CD14-positive monocyte (primary cell): ENCODE measurements at regions not wholly inside any gene's neighbourhood (a gene's known extent, or its start where the extent isn't known, plus 50 kb on each side); places are given as distances from the start of the nearest gene placed in this dataset.
"Not testable (repeated sequence)": the region's sequence is repeated elsewhere in the genome, so short reads cannot be mapped to it uniquely, and the experiment has no call there.

ENCODE experiments used
- DNase-seq, 3 donors: peaks; one replicate each; pipeline ENCODE4 v3.0.0-alpha.2; 2011 to 2022
- H2AFZ ChIP-seq: 2 replicates; pipeline ENCODE4 v1.6.0; 2012; ENCODE audit warnings: mild to moderate bottlenecking, low read depth, low read length, inconsistent platforms; ENCODE audit not compliant: insufficient read depth, poor library complexity, severe bottlenecking
- H3K27ac ChIP-seq, 2 donors: 1 replicate in 1 of 2; 2 replicates in 1 of 2; pipeline ENCODE4 v1.5.1; 2012 to 2013; ENCODE audit warnings: low read length in 2 of 2, control low read depth in 1 of 2, inconsistent platforms in 1 of 2, low read depth in 1 of 2, mild to moderate bottlenecking in 1 of 2
- H3K27me3 ChIP-seq, 2 donors: one replicate each; pipeline versions ENCODE4 v1.6.0 to v1.6.1; 2011 to 2013; ENCODE audit warnings: low read length in 2 of 2; ENCODE audit not compliant: control insufficient read depth in 2 of 2, insufficient read depth in 2 of 2
- H3K36me3 ChIP-seq, 2 donors: replicated peaks in 1 of 2; 1 replicate in 1 of 2; 2 replicates in 1 of 2; pipeline versions ENCODE4 v1.5.1 to v1.6.1; 2012 to 2013; ENCODE audit warnings: low read length in 2 of 2, control low read depth in 1 of 2, inconsistent platforms in 1 of 2, mild to moderate bottlenecking in 1 of 2; ENCODE audit not compliant: insufficient read depth in 2 of 2, control insufficient read depth in 1 of 2
- H3K4me1 ChIP-seq, 2 donors: 1 replicate in 1 of 2; 2 replicates in 1 of 2; pipeline versions ENCODE4 v1.5.1 to v1.6.1; 2012 to 2013; ENCODE audit warnings: low read length in 2 of 2, control low read depth in 1 of 2, inconsistent platforms in 1 of 2, mild to moderate bottlenecking in 1 of 2, moderate library complexity in 1 of 2; ENCODE audit not compliant: insufficient read depth in 2 of 2, control insufficient read depth in 1 of 2
- H3K4me2 ChIP-seq: replicated peaks from 2 replicates; pipeline ENCODE3; 2012; ENCODE audit warnings: low read length, moderate library complexity, mild to moderate bottlenecking; ENCODE audit not compliant: poor library complexity, severe bottlenecking; ENCODE audit errors: extremely low read depth
- H3K4me3 ChIP-seq, 3 experiments: fragments of 200-600 bp in 1 of 3; sonication (generic) in 1 of 3; replicated peaks in 1 of 3; 1 replicate in 2 of 3; 2 replicates in 1 of 3; pipeline ENCODE4 v1.5.1; 2011 to 2013; ENCODE audit warnings: low read length in 3 of 3, mild to moderate bottlenecking in 3 of 3, control low read depth in 2 of 3, low read depth in 2 of 3, inconsistent platforms in 1 of 3, moderate library complexity in 1 of 3
- H3K79me2 ChIP-seq: 2 replicates; pipeline ENCODE4 v1.6.0; 2012; ENCODE audit warnings: mild to moderate bottlenecking, control low read depth, inconsistent platforms, low read length, moderate library complexity; ENCODE audit not compliant: insufficient read depth
- H3K9ac ChIP-seq: 2 replicates; pipeline ENCODE4 v1.6.0; 2017; ENCODE audit warnings: low read length, mild to moderate bottlenecking; ENCODE audit not compliant: insufficient read depth, poor library complexity, severe bottlenecking
- H3K9me3 ChIP-seq, 2 donors: replicated peaks in 1 of 2; 1 replicate in 1 of 2; 2 replicates in 1 of 2; pipeline versions ENCODE4 v1.5.1 to v1.6.1; 2012 to 2013; ENCODE audit warnings: low read length in 2 of 2, control low read depth in 1 of 2; ENCODE audit not compliant: control insufficient read depth in 1 of 2, insufficient read depth in 1 of 2
- H4K20me1 ChIP-seq: 2 replicates; pipeline ENCODE4 v1.6.0; 2012; ENCODE audit warnings: mild to moderate bottlenecking, low read length, control low read depth, moderate library complexity; ENCODE audit not compliant: insufficient read depth
- H3K27ac Mint-ChIP-seq, 7 donors: one replicate each; pipeline ENCODE4 v1.8.0; 2020; ENCODE audit warnings: mild to moderate bottlenecking in 7 of 7, mixed read lengths in 7 of 7, moderate library complexity in 6 of 7, inconsistent platforms in 2 of 7
- H3K27me3 Mint-ChIP-seq, 3 donors: one replicate each; pipeline ENCODE4 v1.8.0; 2021 to 2022; ENCODE audit warnings: low read depth in 3 of 3, mild to moderate bottlenecking in 3 of 3, mixed read lengths in 3 of 3, moderate library complexity in 3 of 3, inconsistent platforms in 1 of 3
- H3K36me3 Mint-ChIP-seq, 2 donors: one replicate each; pipeline ENCODE4 v1.8.0; 2020; ENCODE audit warnings: mixed read lengths in 2 of 2, inconsistent platforms in 1 of 2, mild to moderate bottlenecking in 1 of 2
- H3K4me1 Mint-ChIP-seq: one replicate; pipeline ENCODE4 v1.8.0; 2020; ENCODE audit warnings: mild to moderate bottlenecking, mixed read lengths
- H3K4me3 Mint-ChIP-seq, 2 donors: one replicate each; pipeline ENCODE4 v1.8.0; 2020; ENCODE audit warnings: mild to moderate bottlenecking in 2 of 2, mixed read lengths in 2 of 2, moderate library complexity in 1 of 2
- H3K9me3 Mint-ChIP-seq, 7 donors: one replicate each; pipeline ENCODE4 v1.8.0; 2020 to 2022; ENCODE audit warnings: mixed read lengths in 7 of 7, mild to moderate bottlenecking in 6 of 7, moderate library complexity in 6 of 7, inconsistent platforms in 2 of 7
- whole genome bisulfite sequencing: methylation state at CpG from one replicate; pipeline ENCODE4 v1.1.5; 2013; ENCODE audit warnings: missing lambda C conversion rate; ENCODE audit not compliant: insufficient coverage; 5-methylcytosine and 5-hydroxymethylcytosine counted together
- intact Hi-C, 2 donors: fragments of 100-400 bp; cut with micrococcal nuclease; formaldehyde crosslinking; loops; one replicate each; pipeline versions ENCODE4 v1.15.0 to v1.15.1; 2023
- TF ChIP-seq, protein P1 (sequence below): fragments of 200-600 bp; IDR thresholded peaks from one replicate; pipeline ENCODE4 v1.8.0; 2022; ENCODE audit warnings: antibody characterized with exemption, mild to moderate bottlenecking

DNA sequence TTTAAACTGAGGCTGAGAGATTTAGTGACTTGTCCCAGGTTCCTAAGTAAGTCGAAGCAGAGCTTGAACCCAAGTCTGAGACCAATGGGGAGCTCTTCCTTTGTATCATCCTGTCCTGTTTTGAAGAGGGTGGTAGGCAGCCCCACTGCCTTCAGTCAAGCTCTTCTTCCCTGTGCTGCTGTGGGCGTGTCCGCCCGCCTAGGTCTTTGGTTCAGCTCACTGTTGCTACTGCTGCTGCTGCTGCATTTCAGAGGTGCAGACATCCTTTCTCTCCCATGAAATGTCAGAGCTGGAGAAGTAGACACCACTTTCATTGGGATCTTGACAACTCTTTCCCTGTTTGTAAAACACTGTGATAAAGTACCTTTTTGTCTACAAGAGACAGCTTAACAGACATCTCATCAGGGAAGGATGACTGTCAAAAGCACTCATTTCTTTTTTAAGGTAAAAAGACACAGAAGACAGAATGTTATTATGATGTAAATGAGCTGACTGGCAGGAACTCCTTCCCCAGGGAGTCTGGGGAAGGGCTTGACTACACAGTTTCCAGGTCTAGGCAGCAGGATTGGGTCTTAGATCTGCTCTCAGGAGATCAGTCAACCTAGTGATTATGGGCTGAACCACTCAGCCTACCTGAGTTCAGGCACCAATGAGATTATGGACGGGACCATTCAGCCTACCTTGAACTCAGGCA, 91.7 kb upstream of the TRIB2 start:
- DNase-seq = no peak
- 79% methylated on average over 2 of the region's 5 CpGs for WGBS
- no peaks in the 10 kb centered on the region for H3K36me3 Mint-ChIP-seq
- H4K20me1 ChIP-seq = no peaks in the 10 kb centered on the region
- H3K4me3 ChIP-seq = no peak overlapping the region
- no peak overlapping the region for H3K9ac ChIP-seq
- H3K4me1 Mint-ChIP-seq = peaks cover 5% of the 10 kb centered on the region
- no peak overlapping the region for H3K27ac Mint-ChIP-seq
- H3K27ac ChIP-seq = no peak overlapping the region
- no peaks in the 10 kb centered on the region for H3K9me3 ChIP-seq
- no peaks in the 10 kb centered on the region for H3K36me3 ChIP-seq
- H3K27me3 Mint-ChIP-seq = peaks cover 8 to 15% (median 10%) of the 10 kb centered on the region in 3 donors
- H3K4me2 ChIP-seq = no peak overlapping the region
- no peaks in the 10 kb centered on the region for H3K79me2 ChIP-seq
- TF ChIP-seq, protein P1, sequence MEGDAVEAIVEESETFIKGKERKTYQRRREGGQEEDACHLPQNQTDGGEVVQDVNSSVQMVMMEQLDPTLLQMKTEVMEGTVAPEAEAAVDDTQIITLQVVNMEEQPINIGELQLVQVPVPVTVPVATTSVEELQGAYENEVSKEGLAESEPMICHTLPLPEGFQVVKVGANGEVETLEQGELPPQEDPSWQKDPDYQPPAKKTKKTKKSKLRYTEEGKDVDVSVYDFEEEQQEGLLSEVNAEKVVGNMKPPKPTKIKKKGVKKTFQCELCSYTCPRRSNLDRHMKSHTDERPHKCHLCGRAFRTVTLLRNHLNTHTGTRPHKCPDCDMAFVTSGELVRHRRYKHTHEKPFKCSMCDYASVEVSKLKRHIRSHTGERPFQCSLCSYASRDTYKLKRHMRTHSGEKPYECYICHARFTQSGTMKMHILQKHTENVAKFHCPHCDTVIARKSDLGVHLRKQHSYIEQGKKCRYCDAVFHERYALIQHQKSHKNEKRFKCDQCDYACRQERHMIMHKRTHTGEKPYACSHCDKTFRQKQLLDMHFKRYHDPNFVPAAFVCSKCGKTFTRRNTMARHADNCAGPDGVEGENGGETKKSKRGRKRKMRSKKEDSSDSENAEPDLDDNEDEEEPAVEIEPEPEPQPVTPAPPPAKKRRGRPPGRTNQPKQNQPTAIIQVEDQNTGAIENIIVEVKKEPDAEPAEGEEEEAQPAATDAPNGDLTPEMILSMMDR = no peak
- no peak overlapping the region for H2AFZ ChIP-seq
- no peaks in the 10 kb centered on the region for H3K4me1 ChIP-seq
- peaks cover 0 to 15% (median 3%) of the 10 kb centered on the region in 7 donors for H3K9me3 Mint-ChIP-seq
- peaks cover 0 to 2% of the 10 kb centered on the region in 2 donors for H3K27me3 ChIP-seq
- H3K4me3 Mint-ChIP-seq = no peak overlapping the region
- intact Hi-C loops = no loop called here

DNA sequence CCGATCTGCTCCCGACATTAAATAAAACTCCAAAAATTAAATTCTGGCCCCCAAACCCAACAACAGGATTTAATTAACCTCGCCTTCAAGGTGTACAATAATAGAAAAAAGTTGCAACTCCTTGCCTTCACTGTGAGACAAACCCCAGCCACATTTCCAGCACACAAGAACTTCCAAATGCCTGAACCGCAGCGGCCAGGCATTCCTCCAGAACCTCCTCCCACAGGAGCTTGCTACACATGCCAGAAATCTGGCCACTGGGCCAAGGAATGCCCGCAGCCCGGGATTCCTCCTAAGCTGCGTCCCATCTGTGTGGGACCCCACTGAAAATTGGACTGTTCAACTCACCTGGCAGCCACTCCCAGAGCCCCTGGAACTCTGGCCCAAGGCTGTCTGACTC, 88.2 kb upstream of the TRIB2 start:
- H3K36me3 ChIP-seq, H3K36me3 Mint-ChIP-seq, H3K4me1 ChIP-seq, H3K9ac ChIP-seq, H3K27me3 ChIP-seq, H2AFZ ChIP-seq, DNase-seq, H3K27ac Mint-ChIP-seq, H3K27ac ChIP-seq, H4K20me1 ChIP-seq, H3K4me3 ChIP-seq, H3K9me3 ChIP-seq, H3K4me2 ChIP-seq, H3K4me1 Mint-ChIP-seq, intact Hi-C loops, H3K4me3 Mint-ChIP-seq, H3K79me2 ChIP-seq: not testable (repeated sequence)
- peaks cover 0 to 13% (median 5%) of the 10 kb centered on the region in 7 donors for H3K9me3 Mint-ChIP-seq
- 100% methylated on average over 1 of the region's 8 CpGs for WGBS
- peaks cover 1 to 11% (median 10%) of the 10 kb centered on the region in 3 donors for H3K27me3 Mint-ChIP-seq
